ENCODE measurements at regions not wholly inside any gene's neighbourhood (a gene's known extent, or its start where the extent isn't known, plus 50 kb on each side); places are given as distances from the start of the nearest gene placed in this dataset.

DNA sequence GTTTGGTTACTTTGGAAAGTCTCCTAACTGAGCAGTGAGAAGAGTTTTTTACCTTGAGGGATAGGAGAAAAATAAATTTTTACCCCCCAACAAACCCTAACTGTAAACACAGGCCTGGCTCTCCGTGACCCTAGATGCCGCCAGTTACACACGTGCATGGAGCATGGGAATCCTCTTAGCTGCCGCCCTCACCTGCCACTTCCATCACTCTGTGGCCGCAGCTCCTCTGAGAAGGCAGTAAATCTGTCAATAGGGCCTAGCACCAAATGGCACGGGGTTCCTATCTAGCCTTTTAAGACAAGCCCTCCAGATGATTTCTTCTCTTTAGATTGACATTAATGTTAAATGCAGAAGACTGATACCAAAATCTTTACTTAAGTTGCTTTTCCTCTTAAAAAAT, 330.3 kb upstream of the FAM241A start:
- DNase-seq, result no peak

DNA sequence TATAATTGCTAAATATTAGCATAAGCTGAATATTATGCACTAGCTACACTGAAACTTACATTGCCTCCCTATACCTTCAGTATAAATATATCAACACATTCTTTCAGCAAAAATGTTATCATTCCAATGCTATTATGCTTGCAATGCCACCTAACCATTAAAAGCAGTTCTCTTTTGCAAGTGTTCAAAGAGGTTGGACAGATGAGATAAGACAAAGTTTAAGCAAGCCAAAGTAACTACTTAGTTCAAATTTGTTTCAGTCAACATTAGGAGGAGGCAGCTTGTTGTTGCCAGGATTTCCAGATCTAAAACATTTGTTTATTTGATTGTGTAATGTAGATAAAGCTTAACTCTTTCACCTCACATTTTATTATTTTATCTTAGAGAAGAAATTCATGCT, 323.9 kb upstream of the FAM241A start:
- no peak for DNase-seq

DNA sequence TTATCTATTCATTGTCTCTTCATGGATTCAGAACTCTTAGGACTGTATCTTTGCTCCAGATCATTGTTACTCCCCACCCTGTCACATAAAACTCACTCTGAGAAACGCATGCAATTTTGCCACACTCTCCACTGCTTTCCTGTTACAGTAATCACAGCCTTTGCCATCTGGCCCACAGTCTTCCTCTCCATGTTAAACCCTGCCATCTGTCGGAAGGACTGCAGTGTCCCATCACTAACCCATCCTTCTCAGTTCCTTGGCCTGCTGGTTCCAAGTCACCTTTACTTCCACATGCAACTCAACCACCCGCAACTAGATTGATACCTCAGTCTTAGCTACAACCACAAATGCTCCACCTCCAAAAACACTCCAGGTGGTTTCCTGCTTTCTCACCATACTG, 308.7 kb upstream of the FAM241A start:
- DNase-seq, result no peak

DNA sequence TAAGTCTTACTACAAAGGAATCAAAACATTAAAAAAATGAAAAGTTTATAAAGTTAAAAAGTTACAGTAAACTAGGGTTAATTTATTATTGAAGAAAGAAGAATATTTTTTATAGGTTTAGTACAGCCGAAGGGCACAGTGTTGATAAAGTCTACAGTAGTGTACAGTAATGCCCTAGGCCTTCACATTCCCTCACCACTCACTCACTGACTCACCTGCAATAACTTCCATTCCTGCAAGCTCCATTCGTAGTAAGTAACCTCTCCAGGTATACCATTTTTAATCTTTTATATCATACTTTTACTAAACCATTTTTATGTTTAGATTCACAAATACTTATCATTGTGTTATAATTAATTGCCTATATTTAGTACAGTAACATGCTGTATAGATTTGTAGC, 307.5 kb upstream of the FAM241A start:
- DNase-seq, result no peak

DNA sequence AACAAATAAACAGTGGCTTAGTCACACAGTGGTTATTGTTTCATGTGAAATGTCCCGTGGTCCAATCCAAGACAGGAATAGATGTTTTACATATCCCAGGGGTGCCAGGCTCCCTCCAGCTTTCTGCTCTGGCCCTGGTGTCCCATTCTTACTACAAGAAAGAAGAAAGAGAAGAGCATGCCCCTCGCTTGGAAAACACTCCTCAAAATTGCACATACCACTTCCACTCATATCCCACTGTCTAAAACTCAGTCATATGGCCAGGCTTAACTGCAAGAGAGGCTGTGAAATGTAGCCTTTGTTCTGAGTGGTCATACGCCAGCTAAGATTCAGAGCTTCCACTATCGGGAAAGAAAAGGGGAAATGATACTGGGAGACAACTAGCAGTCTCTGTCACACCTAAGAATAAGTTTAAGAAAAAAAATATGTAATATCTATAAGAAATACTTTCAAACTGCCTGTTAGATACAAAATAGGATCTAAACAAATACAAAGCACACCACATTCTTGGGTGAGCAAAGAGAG, 306.8 kb upstream of the FAM241A start:
- DNase-seq, result no peak

DNA sequence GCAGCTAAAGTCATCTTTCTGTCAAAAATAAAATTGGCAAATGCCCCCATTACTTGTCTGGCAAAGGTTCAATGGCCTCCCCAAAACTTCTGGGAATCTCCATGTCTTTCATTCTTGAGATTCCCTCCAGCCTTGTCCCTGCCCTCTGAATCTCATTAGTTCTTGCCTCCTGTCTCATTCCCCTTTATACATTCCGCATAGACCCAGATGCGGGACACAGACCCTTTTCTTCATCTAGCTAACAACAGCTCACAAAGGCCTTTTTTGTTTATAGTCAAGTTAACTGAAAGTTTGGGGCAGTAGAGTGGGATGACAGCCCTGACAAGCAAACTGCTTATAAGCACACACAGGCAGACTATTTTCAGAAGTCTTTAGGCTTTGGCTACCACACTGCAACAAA, 306.1 kb upstream of the FAM241A start:
- no peak for DNase-seq

DNA sequence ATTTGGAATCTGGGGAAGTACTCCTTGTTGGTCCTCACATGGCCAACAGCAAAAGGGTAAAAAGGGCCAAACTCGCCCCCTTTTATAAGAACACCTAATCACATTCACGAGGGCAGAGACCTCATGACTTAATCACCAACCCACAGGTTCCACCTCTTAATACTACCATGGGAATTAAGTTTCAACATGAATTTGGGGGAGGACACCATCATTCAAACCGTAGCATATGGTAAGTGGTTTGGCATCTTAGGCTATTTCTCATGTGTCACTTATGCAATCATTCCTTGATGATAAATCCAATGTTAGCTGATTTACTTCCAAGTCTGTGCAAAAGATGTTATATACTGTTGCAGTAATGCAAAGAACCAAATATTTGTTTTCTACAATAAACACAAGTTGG, 302.9 kb upstream of the FAM241A start:
- DNase-seq, result no peak

DNA sequence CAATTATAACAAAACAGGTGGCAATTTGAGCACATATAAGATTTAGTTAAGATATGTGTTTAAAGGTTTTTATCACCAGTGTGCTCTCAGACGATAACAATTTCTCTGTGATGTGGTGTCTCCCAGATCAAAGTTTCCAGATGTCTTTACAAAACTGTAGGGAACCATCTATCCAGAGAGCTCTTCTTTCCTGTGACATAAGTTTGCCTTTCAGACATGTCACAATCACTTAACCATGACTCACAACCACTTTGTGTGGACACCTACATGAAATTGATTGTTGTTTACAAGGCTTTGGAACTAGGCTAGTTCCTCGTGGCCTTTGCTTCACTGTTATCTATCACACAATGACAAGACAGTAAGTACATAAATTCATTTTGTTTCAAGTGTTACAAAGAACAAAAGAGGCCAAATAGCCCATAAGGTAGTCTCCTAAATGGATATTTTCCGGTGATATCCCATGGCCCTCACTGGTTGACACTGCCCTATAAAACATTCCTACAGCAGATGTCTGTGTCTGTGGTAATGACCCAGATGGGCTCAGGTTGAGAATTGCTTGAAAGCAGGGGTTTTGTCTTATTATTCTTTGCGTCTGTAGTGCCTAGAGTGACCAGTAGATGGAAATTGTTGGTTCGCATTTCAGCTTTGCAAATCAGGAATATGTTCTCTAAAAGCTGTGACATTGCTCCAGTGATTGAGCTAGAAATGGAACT, 297.8 kb upstream of the FAM241A start:
- DNase-seq, result no peak

DNA sequence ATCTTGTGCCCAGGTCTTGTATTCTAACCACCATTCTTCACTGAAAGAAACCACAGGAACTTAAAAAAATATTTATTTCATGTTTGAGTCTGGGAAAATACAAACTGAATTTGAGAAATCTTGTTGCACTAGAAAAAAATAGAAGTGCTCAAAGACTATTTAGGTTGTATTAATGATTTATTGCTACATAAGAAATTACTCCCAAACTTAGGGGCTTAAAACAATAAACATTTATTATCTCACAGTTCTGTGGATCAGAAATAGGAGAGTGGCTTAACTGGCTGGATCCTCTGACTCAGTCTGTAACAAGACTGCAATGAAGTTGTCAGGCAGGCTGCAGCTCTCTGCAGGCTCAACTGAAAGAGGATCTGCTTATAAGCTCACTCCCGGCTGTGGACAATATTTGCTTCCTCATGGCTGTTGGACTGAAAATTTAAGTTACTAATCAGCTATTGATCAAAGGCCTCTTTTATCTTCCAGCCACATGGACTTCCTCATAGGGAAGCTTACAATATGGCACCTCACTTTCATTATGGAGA, 295.4 kb upstream of the FAM241A start:
- no peak for DNase-seq

DNA sequence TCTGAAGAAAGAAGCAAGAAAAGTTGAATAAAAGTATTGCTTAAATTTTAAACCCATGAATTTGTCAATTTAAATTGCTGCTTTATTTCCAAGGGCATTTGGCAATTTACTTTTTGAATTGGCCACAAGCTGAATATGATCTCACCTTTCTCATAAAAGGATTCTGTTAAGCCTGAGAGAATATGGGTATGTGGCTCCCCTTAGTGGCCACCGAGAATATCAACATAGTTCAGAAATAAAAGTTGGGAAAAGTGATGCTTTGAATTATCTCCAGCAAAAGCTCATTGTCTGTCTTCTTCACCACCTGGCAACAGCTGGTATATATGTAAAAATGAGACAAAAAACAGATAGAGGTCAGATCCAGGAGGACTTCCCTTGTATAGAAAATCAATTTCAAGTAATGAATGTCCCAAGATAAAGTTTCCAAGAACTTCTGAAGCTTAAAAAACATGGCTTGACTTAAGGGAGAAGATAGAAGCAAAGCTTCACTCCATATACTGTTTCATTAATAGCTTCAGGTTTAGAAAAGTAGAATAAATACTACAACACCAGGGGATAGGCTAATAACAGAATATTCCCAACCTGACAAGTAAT, 290.7 kb upstream of the FAM241A start:
- no peak for DNase-seq

DNA sequence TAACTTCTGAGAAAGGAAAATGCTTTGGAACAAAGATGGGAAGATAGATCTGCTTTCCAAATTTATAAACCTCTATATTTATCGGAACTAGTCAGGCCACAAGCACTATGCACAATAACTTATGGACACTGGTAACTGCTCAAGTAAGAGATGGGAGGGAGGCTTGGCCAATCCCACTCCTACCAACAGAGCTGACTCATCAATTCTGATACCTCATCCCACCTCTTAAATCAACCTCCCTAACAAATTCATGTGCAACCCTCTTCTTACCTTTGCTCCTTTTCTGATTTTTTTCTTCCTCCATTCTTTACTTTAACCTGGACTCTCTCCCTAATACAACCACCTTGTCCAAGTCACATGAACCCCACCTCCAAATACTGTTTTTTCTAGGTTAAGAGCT, 289.9 kb upstream of the FAM241A start:
- no peak for DNase-seq

DNA sequence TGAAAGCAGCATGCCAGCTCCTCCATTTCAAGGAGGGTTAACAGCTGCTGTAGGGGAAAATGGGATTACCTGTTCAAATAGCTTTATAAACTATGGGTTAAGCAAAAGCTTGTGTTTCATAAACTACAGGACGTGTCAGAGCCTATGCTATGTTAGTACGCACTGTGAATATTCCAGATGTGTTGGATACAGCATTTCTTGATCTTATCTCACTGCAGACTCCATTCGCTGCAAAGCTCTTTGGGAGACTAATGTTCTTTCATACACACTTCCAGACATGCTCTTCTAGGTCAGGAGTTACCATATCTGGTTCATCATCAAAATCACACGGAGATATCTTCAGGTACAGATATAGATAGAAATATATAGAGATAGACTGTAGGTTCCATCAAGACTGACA, 281.2 kb upstream of the FAM241A start:
- no peak for DNase-seq

DNA sequence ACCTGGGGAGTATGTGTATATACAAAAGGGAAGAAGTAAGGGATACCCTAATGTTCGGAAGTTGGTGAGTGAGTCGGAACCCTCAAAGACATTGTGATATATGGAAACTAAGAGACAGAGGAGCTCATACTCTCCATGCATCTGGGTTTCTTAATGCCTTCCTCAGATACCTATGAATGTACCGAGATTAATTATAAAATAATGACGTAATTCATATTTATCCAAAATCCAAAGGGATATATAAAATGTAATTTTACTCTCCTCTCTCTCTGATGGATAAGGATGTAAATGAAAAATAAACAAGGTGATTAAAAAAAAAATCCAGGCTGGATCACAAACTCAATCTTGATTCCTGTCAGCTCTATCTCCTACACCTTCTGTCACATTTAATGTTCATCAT, 275.9 kb upstream of the FAM241A start:
- DNase-seq, result no peak

DNA sequence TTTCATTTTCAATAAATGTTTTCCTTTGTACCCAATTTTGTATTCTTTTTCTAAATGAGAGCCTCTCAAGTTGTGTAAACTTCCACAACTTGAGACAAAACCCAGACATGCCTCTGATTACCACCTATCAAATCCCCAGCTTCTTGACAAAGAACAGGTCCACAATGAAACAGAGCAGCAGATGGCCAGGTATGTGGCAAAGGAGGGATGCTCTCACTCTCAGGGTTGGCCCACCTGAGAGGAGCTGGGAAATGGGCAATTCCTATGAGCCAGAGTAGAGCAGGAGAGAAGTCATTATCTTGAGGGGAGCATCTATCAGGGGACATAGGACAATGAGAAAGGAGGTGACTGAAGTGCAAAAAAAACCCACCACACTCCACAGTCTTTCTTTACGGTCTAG, 273.5 kb upstream of the FAM241A start:
- DNase-seq, result no peak

DNA sequence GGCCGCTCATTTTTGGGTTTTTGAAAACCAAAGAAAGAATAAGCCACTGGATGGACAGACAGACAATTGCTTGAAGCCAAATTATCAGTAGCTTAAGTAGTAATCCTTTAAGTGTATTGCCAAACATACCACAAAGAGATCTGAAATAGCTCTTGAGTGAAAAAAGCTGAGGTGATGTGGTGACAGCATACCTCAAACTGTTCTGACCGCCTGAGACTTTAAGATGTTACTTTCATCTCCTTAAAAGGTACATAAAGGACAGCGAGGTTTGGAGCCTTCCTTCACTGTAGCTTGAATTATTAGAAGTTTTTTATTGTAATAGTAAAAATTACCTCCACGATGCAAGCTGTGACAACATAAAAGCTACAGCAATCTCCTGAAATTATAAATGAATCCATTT, 271.5 kb upstream of the FAM241A start:
- DNase-seq, result no peak

DNA sequence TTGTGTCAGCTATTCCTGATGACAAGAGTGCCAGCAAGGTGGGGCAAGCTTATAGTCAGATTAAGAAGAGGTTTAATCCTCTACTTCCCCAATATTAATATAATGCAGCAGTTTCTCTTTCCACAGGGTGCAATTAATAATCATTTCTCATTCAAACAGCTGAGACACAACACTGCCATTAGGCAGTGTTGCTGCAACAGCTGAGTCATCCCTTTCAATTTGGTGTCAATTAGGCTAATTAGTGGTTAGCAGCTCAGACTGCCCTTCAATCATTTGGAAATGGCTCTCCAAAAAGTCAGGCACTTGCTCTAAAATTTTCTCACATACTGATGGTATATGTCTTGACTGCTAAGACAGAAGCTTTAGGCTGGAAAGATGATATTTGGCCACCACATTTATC, 265.7 kb upstream of the FAM241A start:
- no peak for DNase-seq

DNA sequence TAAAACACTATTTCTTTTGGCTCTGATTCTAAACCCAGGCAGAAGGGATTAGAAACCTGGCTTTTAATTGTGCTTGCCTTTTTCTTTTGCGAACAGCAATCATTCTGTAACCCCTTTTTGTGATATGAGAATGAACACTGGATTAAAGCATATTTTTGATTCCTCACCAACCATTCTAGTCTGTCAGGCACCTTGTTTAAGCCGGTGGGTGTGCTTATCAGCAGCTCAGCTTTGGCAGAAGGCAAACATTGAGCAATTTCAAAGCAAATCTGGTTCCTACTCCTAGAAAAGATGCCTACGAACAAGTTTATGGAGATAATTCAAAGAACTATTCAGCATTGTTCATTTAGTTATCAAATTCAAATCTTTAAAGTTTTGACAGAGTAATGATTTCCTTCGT, 265.1 kb upstream of the FAM241A start:
- DNase-seq, result no peak

DNA sequence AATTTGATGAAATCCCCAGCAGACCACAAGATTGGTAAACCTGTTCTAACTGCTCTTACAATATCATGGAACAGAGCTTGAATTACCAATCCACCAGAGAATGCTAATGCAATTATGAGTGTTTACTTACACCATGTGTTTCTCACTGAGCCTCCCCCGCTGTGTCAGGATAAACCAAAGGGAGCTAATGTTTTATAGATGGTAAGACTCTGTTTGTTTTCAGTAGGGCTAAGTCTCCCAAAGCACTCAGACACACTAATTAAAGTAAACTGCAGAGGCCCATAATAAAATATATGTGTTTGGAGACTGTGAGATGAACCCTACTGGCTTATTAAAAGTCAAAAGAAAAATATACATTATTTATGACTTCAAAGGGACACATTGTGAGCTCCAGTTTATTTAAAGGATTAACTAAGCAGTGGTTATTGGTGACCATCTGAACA, 261.7 kb upstream of the FAM241A start:
- no peak for DNase-seq

DNA sequence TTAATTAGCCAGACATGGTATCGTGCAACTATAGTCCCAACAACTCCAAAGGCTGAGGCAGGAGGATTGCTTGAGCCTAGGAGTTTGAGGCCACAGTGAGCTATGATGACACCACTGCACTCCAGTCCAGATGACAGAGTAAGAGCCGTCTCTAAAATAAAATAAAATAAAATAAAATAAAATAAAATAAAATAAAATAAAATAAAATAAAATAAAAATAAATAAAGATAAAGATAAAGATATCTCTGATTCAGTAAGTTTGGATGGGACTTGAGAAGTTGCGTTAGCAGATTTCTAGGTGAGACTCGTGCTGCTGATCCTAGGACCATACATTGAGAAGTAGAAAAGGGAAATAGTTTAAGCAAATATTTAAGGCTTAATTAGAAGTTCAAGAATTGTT, 254.8 kb upstream of the FAM241A start:
- DNase-seq, result no peak

DNA sequence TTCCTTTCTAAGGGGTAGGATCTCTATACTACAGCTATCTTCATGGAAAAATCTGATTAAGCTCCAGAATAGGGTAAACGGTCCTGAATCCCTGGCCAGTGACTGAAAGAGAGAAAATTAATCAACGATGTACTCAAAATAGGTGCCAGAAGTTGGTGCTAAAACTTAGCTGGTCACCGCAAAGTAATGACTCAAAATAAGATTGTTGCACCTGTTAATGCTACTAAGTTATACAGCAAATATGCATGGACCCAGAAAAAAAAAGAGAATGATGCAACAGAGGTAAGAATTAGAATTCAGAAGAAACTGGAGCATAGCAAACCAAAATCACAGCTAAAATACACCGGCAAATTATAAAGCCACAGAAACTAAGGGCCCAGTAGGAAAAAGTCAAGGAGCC, 239.7 kb upstream of the FAM241A start:
- no peak for DNase-seq

DNA sequence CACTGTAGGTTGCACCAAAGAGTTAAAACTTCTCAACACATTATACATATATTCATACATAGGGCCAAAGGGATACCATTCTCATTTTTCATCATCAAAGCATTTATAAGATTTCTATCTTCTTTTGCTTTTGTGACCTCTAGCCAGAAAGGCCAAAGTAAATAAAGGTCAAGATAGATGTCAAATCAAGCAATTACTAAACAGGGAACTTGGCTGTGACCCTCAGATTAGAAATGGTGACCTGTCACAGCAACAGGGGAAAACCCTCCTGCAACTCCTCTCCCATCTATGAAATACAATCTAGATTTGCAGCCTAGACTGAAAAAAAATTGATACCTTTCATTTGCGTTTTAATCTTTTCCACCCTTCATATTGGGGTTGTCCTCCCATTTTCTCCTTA, 225.6 kb upstream of the FAM241A start:
- DNase-seq, result no peak

DNA sequence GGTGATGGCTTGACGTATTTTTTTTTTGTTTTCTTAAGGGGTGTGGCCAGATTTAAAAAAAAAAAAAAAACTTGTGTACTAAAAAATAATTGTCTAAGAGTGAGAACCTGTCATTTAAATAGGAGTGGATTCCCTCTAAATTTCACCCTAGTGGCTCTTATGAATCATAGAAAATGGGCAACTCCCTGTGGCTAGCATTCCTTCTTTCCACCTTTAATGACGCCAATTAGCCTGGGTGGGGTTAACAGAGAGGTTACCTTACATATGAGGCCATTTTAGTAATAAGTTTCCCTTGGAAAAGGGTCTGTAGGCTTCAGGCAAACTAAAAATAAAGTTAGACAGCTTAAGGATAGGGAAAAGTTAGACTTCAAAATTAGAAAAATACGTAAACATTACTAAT, 223.5 kb upstream of the FAM241A start:
- DNase-seq, result no peak

DNA sequence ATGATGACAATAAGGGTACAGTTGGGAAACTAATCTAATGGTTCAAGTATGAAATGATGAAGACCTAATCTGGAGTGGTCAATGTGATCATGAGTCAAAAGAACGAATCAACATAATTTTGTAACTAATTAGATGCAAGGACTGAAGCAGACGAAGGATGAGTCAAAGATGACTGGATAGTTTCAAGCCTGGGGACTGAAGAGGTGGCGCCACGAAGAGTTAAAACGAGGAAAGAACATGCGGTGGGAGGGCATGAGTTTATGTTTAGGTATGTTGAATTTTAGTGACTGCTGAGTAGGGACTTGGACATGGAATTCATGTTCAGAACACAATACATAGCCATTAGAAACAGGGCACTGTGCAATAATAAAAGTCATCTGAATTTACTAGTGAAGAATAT, 221.5 kb upstream of the FAM241A start:
- no peak for DNase-seq

DNA sequence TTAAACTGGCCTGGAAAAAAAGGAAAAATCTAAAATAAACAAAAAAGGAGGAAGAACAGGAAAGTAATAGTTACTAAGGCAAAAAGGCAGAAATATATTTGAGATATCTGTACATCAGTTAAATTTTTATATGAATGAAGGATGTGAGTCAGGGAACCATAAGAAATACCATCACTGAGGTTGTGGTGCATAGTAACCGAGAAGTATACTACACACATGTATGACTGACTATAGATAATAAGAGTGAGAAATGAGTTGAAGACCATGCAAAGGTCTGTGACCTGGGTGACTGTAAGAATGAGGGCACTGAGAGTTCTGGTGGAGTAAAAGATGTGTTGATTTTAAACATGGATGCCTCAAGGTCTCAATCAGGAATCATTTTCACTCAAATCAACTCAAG, 220.6 kb upstream of the FAM241A start:
- DNase-seq, result no peak

DNA sequence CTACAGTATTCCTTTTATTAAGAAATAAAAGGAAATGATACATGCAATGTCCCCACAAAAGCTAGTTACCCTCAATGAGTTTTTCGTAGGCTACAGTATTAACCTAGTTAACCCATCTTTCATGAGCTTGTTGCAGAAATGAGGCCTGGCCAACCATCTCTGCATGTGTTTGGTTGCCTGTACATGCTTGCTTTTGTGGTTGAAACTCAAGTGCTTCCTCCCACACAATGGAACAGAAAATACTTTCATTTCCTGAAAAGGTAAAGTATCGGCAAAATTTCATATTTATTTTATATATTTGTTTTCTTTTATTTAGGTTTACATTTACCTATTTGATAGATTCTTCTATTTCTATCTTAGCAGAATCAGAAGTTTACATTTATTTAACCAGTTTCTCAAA, 214.6 kb upstream of the FAM241A start:
- DNase-seq, result no peak
